ENCODE measurements at regions not wholly inside any gene's neighbourhood (a gene's known extent, or its start where the extent isn't known, plus 50 kb on each side); places are given as distances from the start of the nearest gene placed in this dataset.

DNA sequence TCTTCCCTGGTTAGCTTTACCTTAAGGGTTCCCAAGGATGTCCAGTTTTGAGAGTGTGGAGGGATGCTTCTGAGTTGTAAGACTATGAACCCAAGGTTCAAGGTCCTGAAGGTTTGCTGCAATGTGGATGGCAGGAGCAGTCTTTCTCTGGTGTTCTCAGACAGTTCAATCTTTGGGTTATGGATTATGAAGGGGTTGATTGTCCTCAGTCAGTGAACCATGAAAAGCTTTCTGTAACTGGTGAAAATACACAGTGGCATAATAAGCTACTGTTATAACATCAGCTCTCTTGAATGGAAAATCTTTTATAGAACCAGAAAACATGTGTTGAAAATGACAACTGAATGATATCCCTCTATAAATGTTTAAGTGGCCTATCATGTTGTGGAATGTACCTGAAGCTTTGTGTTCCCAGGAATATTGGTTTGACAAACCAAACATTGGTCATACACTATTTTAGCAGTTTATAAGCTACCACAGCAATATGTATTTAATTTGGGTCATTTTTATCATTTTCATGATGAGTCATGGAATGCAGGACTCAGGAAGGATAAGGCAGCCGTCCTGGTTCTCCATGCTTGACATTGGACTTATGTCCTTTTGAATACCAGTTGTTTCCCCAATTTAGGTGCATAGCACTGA is 1041.8 kb upstream of the ARRDC3 start:
- TF ChIP-seq, protein P1, sequence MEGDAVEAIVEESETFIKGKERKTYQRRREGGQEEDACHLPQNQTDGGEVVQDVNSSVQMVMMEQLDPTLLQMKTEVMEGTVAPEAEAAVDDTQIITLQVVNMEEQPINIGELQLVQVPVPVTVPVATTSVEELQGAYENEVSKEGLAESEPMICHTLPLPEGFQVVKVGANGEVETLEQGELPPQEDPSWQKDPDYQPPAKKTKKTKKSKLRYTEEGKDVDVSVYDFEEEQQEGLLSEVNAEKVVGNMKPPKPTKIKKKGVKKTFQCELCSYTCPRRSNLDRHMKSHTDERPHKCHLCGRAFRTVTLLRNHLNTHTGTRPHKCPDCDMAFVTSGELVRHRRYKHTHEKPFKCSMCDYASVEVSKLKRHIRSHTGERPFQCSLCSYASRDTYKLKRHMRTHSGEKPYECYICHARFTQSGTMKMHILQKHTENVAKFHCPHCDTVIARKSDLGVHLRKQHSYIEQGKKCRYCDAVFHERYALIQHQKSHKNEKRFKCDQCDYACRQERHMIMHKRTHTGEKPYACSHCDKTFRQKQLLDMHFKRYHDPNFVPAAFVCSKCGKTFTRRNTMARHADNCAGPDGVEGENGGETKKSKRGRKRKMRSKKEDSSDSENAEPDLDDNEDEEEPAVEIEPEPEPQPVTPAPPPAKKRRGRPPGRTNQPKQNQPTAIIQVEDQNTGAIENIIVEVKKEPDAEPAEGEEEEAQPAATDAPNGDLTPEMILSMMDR (IDR thresholded peaks at IDR 0.05), result no peak
- TF ChIP-seq ZFX (IDR thresholded peaks at IDR 0.05; ENCODE audit: borderline replicate concordance), result no peak
